SU-DHL-6 (cell line): ENCODE measurements at regions not wholly inside any gene's neighbourhood (a gene's known extent, or its start where the extent isn't known, plus 50 kb on each side); places are given as distances from the start of the nearest gene placed in this dataset.

Experiments used
- EZH2phosphoT487 ChIP-seq: fragments of 200-600 bp; sonication (generic), shearing (Covaris generic); conservative IDR thresholded peaks from 2 replicates; pipeline ENCODE4 v1.6.1; 2018; ENCODE audit warnings: mild to moderate bottlenecking, antibody characterized with exemption, low read length, moderate library complexity, mixed read lengths
- TF ChIP-seq, protein P1 (sequence below): fragments of 200-600 bp; sonication (generic); IDR thresholded peaks from one replicate; pipeline ENCODE4 v1.5.1; 2017; ENCODE audit warnings: antibody characterized with exemption, mild to moderate bottlenecking, low read length, moderate library complexity; ENCODE audit not compliant: insufficient read depth, poor library complexity, severe bottlenecking

DNA sequence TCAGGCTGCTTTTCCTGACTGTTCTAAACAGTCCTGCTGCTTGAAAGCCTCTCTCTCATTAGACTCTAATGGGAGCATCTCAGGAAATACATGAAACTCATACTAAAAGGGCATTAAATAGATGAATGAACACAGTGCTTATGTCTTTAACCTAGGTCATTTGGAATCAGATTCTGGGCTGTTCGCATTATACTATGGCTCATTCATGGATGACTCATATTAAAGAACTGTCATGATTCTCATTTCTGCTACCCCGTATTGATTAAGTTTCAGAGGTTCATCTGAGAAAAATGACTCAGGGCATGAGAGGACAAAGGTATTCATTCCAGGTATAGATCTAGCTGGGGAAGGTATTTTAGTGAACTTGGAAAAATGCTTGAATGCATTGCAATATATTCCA is 335.5 kb downstream of the GJA1 start:
- TF ChIP-seq, protein P1, sequence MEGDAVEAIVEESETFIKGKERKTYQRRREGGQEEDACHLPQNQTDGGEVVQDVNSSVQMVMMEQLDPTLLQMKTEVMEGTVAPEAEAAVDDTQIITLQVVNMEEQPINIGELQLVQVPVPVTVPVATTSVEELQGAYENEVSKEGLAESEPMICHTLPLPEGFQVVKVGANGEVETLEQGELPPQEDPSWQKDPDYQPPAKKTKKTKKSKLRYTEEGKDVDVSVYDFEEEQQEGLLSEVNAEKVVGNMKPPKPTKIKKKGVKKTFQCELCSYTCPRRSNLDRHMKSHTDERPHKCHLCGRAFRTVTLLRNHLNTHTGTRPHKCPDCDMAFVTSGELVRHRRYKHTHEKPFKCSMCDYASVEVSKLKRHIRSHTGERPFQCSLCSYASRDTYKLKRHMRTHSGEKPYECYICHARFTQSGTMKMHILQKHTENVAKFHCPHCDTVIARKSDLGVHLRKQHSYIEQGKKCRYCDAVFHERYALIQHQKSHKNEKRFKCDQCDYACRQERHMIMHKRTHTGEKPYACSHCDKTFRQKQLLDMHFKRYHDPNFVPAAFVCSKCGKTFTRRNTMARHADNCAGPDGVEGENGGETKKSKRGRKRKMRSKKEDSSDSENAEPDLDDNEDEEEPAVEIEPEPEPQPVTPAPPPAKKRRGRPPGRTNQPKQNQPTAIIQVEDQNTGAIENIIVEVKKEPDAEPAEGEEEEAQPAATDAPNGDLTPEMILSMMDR: no peak
- no peak for TF ChIP-seq EZH2phosphoT487
